Common myeloid progenitor, CD34-positive (primary cell): ENCODE measurements at regions not wholly inside any gene's neighbourhood (a gene's known extent, or its start where the extent isn't known, plus 50 kb on each side); places are given as distances from the start of the nearest gene placed in this dataset.

Experiments
- CTCF ChIA-PET: fragments of 350-600 bp; sonication (Branson Sonifier 250); formaldehyde crosslinking; loops from one replicate; lab custom pipeline; 2021; ENCODE audit warnings: antibody characterized with exemption; lab: Charles Lee
- POLR2A ChIA-PET: fragments of 350-600 bp; sonication (Branson Sonifier 250); formaldehyde crosslinking; loops from one replicate; lab custom pipeline; 2021; ENCODE audit warnings: antibody characterized with exemption; lab: Charles Lee
- DNase-seq, 3 donors: peaks; one replicate each; pipeline versions ENCODE4 v3.0.0 to v3.0.0-alpha.2; 2013
- H3K27ac ChIP-seq, 2 experiments: 1 replicate in 1 of 2; 2 replicates in 1 of 2; pipeline ENCODE4 v1.7.0; 2013; ENCODE audit warnings: inconsistent platforms in 2 of 2, low read length in 2 of 2, mild to moderate bottlenecking in 2 of 2, low read depth in 1 of 2, moderate library complexity in 1 of 2; ENCODE audit not compliant: severe bottlenecking in 2 of 2, insufficient read depth in 1 of 2, poor library complexity in 1 of 2
- H3K27me3 ChIP-seq, 5 experiments: replicated peaks in 2 of 5; 1 replicate in 3 of 5; 2 replicates in 2 of 5; pipeline versions ENCODE4 v1.6.1 to v1.7.0; 2013; ENCODE audit warnings: low read length in 4 of 5, mild to moderate bottlenecking in 2 of 5, moderate library complexity in 2 of 5, inconsistent platforms in 1 of 5; ENCODE audit not compliant: insufficient read depth in 5 of 5, control insufficient read depth in 4 of 5
- H3K36me3 ChIP-seq, 4 experiments: 1 replicate in 2 of 4; 2 replicates in 2 of 4; pipeline versions ENCODE4 v1.6.1 to v1.7.0; 2013; ENCODE audit warnings: low read length in 3 of 4, control low read depth in 1 of 4, mild to moderate bottlenecking in 1 of 4; ENCODE audit not compliant: control insufficient read depth in 4 of 4, insufficient read depth in 4 of 4
- H3K4me1 ChIP-seq, 4 experiments: 1 replicate in 3 of 4; 2 replicates in 1 of 4; pipeline versions ENCODE4 v1.6.1 to v1.7.1; 2013; ENCODE audit warnings: low read length in 3 of 4, mild to moderate bottlenecking in 3 of 4, control low read depth in 1 of 4, inconsistent platforms in 1 of 4, moderate library complexity in 1 of 4; ENCODE audit not compliant: control insufficient read depth in 4 of 4, insufficient read depth in 4 of 4; ENCODE audit errors: control extremely low read depth in 1 of 4
- H3K4me3 ChIP-seq, 7 experiments: 1 replicate in 4 of 7; 2 replicates in 3 of 7; pipeline versions ENCODE4 v1.5.1 to v1.7.0; 2013; ENCODE audit warnings: mild to moderate bottlenecking in 7 of 7, low read length in 6 of 7, moderate library complexity in 6 of 7, inconsistent platforms in 2 of 7, low read depth in 2 of 7, control low read depth in 1 of 7; ENCODE audit not compliant: insufficient read depth in 4 of 7, control insufficient read depth in 1 of 7; ENCODE audit errors: extremely low read depth in 1 of 7
- H3K9me3 ChIP-seq, 5 experiments: 1 replicate in 4 of 5; 2 replicates in 1 of 5; pipeline versions ENCODE4 v1.6.1 to v1.7.1; 2013; ENCODE audit warnings: low read length in 4 of 5, mild to moderate bottlenecking in 2 of 5, inconsistent platforms in 1 of 5, low read depth in 1 of 5, moderate library complexity in 1 of 5; ENCODE audit not compliant: control insufficient read depth in 4 of 5, insufficient read depth in 2 of 5; ENCODE audit errors: control extremely low read depth in 1 of 5
- WGBS: methylation state at CpG from one replicate; pipeline ENCODE4 v1.1.5; 2013; ENCODE audit not compliant: insufficient coverage; 5-methylcytosine and 5-hydroxymethylcytosine counted together

GRCh38 chr11:134466610-134467567, 54.8 kb upstream of the B3GAT1 start:
- Histone ChIP-seq H3K4me3 (no peak overlapping the region), H3K27me3 (peaks cover 2 to 61% (median 35%) of the 10 kb centered on the region in 5 experiments), H3K27ac (no peak overlapping the region), H3K36me3 (no peaks in the 10 kb centered on the region), H3K4me1 (no peaks in the 10 kb centered on the region), H3K9me3 (peaks cover 0 to 2% (median 0%) of the 10 kb centered on the region in 5 experiments)
- DNase-seq = no peak
- 94% methylated on average over 10 of the region's 20 CpGs for whole genome bisulfite sequencing
- ChIA-PET POLR2A (no interaction called here), CTCF (no interaction called here)

DNA sequence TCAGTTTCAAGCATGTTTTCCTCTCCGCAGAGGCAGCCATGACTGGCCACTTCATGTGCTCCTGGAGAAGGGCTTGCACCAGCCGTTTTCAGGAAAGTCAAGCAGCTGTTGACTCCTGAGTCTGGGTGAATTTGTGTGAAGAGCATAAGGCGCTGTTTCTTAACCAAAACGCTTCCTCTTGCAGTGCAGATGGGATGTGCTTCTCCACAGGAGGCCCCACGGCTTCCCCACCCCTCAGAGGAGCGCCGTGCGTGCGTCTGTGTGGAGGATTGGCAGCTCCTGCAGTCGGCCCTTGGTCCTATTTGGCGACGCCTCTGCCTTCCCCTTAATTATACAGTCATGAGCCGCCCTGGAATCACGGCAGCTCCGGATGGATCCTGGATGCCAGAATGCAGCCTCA, 54.1 kb upstream of the B3GAT1 start:
- H3K4me1 ChIP-seq = no peaks in the 10 kb centered on the region
- no peak overlapping the region for H3K4me3 ChIP-seq
- peaks cover 2 to 55% (median 31%) of the 10 kb centered on the region in 5 experiments for H3K27me3 ChIP-seq
- ChIA-PET CTCF (no interaction called here), POLR2A (no interaction called here)
- no peak overlapping the region for H3K27ac ChIP-seq
- H3K9me3 ChIP-seq = peaks cover 0 to 2% (median 0%) of the 10 kb centered on the region in 5 experiments
- WGBS = 10% methylated on average over 11 of the region's 15 CpGs
- peak in 1 of 3 donors; percentile 3 for DNase-seq
- H3K36me3 ChIP-seq = no peaks in the 10 kb centered on the region

- ChIA-PET CTCF (no interaction called here), POLR2A (no interaction called here)
- Histone ChIP-seq H3K27me3 (peaks cover 0 to 46% (median 23%) of the 10 kb centered on the region in 5 experiments), H3K4me3 (no peak overlapping the region), H3K27ac (no peak overlapping the region), H3K9me3 (peaks cover 0 to 2% (median 0%) of the 10 kb centered on the region in 5 experiments), H3K4me1 (no peaks in the 10 kb centered on the region), H3K36me3 (no peaks in the 10 kb centered on the region)
- no peak for DNase-seq
- 78% methylated on average over 9 of the region's 13 CpGs for whole genome bisulfite sequencing
Observed at GRCh38 chr11:134464981-134465730, 53.1 kb upstream of the B3GAT1 start.

DNA sequence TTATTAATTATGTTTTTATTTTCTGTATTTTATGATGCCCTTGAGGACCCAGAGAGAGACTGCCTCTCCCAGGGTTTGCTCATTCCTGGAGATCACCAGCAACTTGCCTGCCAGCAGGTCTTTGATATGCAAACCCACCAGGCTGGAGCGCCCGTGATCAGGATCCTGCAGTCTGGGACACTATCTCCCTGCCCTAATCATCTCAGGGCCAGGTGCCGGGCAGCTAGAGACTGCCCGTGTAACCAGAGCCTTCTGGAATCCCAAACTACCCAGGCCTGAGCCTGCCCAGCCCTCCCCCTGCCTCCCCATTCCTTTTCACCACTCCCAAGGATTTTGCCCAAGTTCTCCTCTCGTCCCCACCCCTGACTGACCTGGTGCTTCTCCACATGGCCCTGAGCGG, 52.2 kb upstream of the B3GAT1 start:
- Histone ChIP-seq H3K36me3 (no peaks in the 10 kb centered on the region), H3K27ac (no peak overlapping the region), H3K4me1 (no peaks in the 10 kb centered on the region), H3K9me3 (peaks cover 0 to 2% (median 0%) of the 10 kb centered on the region in 5 experiments), H3K27me3 (peaks cover 0 to 45% (median 18%) of the 10 kb centered on the region in 5 experiments), H3K4me3 (no peak overlapping the region)
- no peak for DNase-seq
- CTCF ChIA-PET = no interaction called here
- WGBS = 57% methylated on average over 6 of the region's 6 CpGs
- POLR2A ChIA-PET = no interaction called here

DNA sequence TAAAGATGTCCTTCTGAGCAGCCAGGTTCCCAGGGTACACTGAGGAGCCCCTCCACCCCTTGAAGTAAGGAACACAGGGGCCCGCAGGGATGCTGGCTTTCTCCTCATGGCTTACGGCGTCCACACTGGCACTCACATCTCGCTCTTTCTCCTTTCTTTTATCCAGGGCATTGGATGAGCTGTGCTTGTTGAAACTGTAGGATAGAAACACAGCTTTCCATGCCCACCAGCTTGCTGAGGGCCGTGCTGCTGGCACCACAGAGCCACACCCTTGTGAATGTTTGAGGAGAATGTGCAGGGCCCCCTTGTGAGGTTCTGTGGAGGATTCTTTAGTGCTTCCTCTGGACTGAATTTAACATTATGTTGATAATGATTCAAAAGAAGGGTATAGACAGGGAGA, 51.7 kb upstream of the B3GAT1 start:
- Histone ChIP-seq H3K36me3 (no peaks in the 10 kb centered on the region), H3K4me3 (no peak overlapping the region), H3K27me3 (peaks cover 0 to 44% (median 18%) of the 10 kb centered on the region in 5 experiments), H3K27ac (no peak overlapping the region), H3K9me3 (peaks cover 0 to 2% (median 0%) of the 10 kb centered on the region in 5 experiments), H3K4me1 (no peaks in the 10 kb centered on the region)
- POLR2A ChIA-PET = no interaction called here
- CTCF ChIA-PET = no interaction called here
- WGBS = 100% methylated on average over 1 of the region's 5 CpGs
- DNase-seq = no peak
